ENCODE measurements at regions not wholly inside any gene's neighbourhood (a gene's known extent, or its start where the extent isn't known, plus 50 kb on each side); places are given as distances from the start of the nearest gene placed in this dataset.
"Not testable (repeated sequence)": the region's sequence is repeated elsewhere in the genome, so short reads cannot be mapped to it uniquely, and the experiment has no call there.

DNA sequence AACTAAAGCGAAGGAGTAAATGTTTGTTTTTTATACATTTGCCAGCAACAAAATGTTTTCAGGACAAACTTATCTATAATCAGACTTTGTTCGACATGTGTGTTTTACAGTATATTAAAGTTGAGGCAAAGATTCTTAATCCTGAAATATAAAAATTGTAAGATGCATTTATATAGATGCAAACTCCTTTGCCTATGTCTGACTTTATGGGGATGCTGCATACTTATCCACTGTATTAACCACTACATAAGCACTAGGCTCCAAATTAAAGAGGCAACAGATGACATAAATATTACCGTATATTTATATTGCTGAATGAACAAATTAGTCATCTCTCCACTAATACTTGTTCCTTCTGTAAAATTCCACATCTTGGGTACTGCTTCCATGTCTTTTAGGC, 882.7 kb upstream of the ARRDC3 start:
- intact Hi-C loops (cut with micrococcal nuclease), result no loop called here
- Mint-ChIP-seq H3K27ac (no peak overlapping the region), H3K9me3 (peaks cover 19 to 32% of the 10 kb centered on the region in 2 donors), H3K4me1 (no peaks in the 10 kb centered on the region), H3K27me3 (ENCODE audit: low read depth in 2 of 2) (no peaks in the 10 kb centered on the region), H3K36me3 (peaks cover 7% of the 10 kb centered on the region), H3K4me3 (no peak overlapping the region)
- Histone ChIP-seq H3K27me3 (ENCODE audit: control insufficient read depth, insufficient read depth, low read length) (no peaks in the 10 kb centered on the region), H3K36me3 (ENCODE audit: control insufficient read depth, insufficient read depth, low read length) (no peaks in the 10 kb centered on the region), H3K4me3 (ENCODE audit: low read length) (no peak overlapping the region), H3K9me3 (ENCODE audit: control insufficient read depth, insufficient read depth, low read length) (peaks cover 12% of the 10 kb centered on the region), H3K4me1 (ENCODE audit: control insufficient read depth, insufficient read depth, low read length) (no peaks in the 10 kb centered on the region), H3K27ac (ENCODE audit: low read length) (no peak overlapping the region)
- no peak for DNase-seq
- TF ChIP-seq, protein P1, sequence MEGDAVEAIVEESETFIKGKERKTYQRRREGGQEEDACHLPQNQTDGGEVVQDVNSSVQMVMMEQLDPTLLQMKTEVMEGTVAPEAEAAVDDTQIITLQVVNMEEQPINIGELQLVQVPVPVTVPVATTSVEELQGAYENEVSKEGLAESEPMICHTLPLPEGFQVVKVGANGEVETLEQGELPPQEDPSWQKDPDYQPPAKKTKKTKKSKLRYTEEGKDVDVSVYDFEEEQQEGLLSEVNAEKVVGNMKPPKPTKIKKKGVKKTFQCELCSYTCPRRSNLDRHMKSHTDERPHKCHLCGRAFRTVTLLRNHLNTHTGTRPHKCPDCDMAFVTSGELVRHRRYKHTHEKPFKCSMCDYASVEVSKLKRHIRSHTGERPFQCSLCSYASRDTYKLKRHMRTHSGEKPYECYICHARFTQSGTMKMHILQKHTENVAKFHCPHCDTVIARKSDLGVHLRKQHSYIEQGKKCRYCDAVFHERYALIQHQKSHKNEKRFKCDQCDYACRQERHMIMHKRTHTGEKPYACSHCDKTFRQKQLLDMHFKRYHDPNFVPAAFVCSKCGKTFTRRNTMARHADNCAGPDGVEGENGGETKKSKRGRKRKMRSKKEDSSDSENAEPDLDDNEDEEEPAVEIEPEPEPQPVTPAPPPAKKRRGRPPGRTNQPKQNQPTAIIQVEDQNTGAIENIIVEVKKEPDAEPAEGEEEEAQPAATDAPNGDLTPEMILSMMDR (IDR thresholded peaks at IDR 0.05), result no peak
- ATAC-seq, result no peak
- WGBS (ENCODE audit: insufficient coverage), result 100% methylated on average over 1 of the region's 3 CpGs

DNA sequence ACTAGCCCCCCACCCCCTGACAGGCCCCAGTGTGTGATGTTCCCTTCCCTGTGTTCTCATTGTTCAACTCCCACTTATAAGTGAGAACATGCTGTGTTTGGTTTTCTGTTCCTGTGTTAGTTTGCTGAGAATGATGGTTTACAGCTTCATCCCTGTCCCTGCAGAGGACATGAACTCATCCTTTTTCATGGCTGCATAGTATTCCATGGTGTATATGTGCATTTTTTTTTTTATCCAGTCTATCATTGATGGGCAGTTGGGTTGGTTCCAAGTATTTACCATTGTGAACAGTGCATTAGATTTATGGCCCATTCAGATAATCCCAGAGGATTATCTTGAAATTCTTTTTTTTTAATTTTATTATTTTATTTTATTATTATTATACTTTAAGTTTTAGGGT, 872.5 kb upstream of the ARRDC3 start:
- intact Hi-C loops (cut with micrococcal nuclease); ATAC-seq; H3K27me3 ChIP-seq (ENCODE audit: control insufficient read depth, insufficient read depth, low read length); H3K27me3 Mint-ChIP-seq (ENCODE audit: low read depth in 2 of 2); H3K27ac ChIP-seq (ENCODE audit: low read length); H3K4me3 Mint-ChIP-seq; H3K4me1 Mint-ChIP-seq; H3K27ac Mint-ChIP-seq; H3K4me3 ChIP-seq (ENCODE audit: low read length); DNase-seq; H3K4me1 ChIP-seq (ENCODE audit: control insufficient read depth, insufficient read depth, low read length); H3K9me3 ChIP-seq (ENCODE audit: control insufficient read depth, insufficient read depth, low read length); H3K36me3 Mint-ChIP-seq; H3K36me3 ChIP-seq (ENCODE audit: control insufficient read depth, insufficient read depth, low read length): not testable (repeated sequence)
- H3K9me3 Mint-ChIP-seq, result peaks cover 10 to 21% of the 10 kb centered on the region in 2 donors

DNA sequence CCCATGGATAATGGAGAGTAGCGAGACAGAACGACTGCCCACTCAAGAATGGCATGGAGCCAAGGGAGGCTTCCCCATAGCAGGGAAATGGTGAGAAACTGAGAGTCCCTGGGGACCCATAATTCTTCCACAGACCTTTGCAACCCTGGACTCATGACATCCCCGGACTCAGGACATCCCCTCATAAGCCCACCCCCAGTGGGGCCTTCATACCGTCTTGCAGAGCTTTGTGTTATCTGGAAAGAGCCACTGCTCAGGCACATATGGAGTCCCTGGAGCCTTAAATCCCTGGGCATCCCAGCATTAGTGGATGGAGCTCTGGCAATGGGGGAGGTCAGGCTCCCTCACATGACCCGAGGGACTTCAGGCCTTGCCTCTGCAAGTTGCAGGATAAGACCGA, 865.4 kb upstream of the ARRDC3 start:
- Mint-ChIP-seq H3K27ac (no peak overlapping the region), H3K27me3 (ENCODE audit: low read depth in 2 of 2) (no peaks in the 10 kb centered on the region), H3K36me3 (no peaks in the 10 kb centered on the region), H3K4me1 (no peaks in the 10 kb centered on the region), H3K4me3 (no peak overlapping the region), H3K9me3 (peaks cover 2 to 13% of the 10 kb centered on the region in 2 donors)
- H3K9me3 ChIP-seq (ENCODE audit: control insufficient read depth, insufficient read depth, low read length), result peaks cover 15% of the 10 kb centered on the region
- no peaks in the 10 kb centered on the region for H3K4me1 ChIP-seq (ENCODE audit: control insufficient read depth, insufficient read depth, low read length)
- WGBS (ENCODE audit: insufficient coverage), result 93% methylated on average over 6 of the region's 6 CpGs
- intact Hi-C loops (cut with micrococcal nuclease), result no loop called here
- no peak for DNase-seq
- no peaks in the 10 kb centered on the region for H3K36me3 ChIP-seq (ENCODE audit: control insufficient read depth, insufficient read depth, low read length)
- H3K4me3 ChIP-seq (ENCODE audit: low read length), result no peak overlapping the region
- H3K27me3 ChIP-seq (ENCODE audit: control insufficient read depth, insufficient read depth, low read length), result no peaks in the 10 kb centered on the region
- H3K27ac ChIP-seq (ENCODE audit: low read length), result no peak overlapping the region
- TF ChIP-seq, protein P1 (IDR thresholded peaks at IDR 0.05), result no peak
- ATAC-seq, result no peak

DNA sequence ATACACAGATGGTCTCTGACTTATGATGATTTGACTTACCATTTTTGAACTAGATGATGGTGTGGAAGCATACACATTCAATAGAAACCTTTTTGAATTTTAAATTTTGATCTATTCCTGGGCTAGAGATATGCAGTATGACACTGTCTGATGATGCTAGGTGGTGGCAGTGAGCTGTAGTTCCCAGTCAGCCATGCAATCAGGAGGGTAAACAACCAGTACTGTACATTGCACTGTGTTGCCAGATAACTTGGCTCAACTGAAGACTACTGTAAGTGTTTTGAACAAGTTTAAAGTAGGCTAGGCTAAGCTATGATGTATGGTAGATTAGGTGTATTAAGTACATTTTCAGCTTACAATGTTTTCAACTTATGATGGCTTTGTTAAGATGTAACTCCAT, 859.1 kb upstream of the ARRDC3 start:
- H3K27ac ChIP-seq (ENCODE audit: low read length), result no peak overlapping the region
- ATAC-seq (no peak), DNase-seq (no peak)
- no peaks in the 10 kb centered on the region for H3K4me1 Mint-ChIP-seq
- H3K4me3 Mint-ChIP-seq, result no peak overlapping the region
- H3K36me3 Mint-ChIP-seq, result no peaks in the 10 kb centered on the region
- no peaks in the 10 kb centered on the region for H3K4me1 ChIP-seq (ENCODE audit: control insufficient read depth, insufficient read depth, low read length)
- H3K27ac Mint-ChIP-seq, result no peak overlapping the region
- intact Hi-C loops (cut with micrococcal nuclease), result no loop called here
- no peak overlapping the region for H3K4me3 ChIP-seq (ENCODE audit: low read length)
- H3K27me3 Mint-ChIP-seq (ENCODE audit: low read depth in 2 of 2), result no peaks in the 10 kb centered on the region
- no peaks in the 10 kb centered on the region for H3K36me3 ChIP-seq (ENCODE audit: control insufficient read depth, insufficient read depth, low read length)
- H3K27me3 ChIP-seq (ENCODE audit: control insufficient read depth, insufficient read depth, low read length), result no peaks in the 10 kb centered on the region
- peaks cover 6 to 8% of the 10 kb centered on the region in 2 donors for H3K9me3 Mint-ChIP-seq
- no peaks in the 10 kb centered on the region for H3K9me3 ChIP-seq (ENCODE audit: control insufficient read depth, insufficient read depth, low read length)
- TF ChIP-seq, protein P1 (IDR thresholded peaks at IDR 0.05), result no peak
